Liver (tissue), 3 donors: ENCODE measurements at regions not wholly inside any gene's neighbourhood (a gene's known extent, or its start where the extent isn't known, plus 50 kb on each side); places are given as distances from the start of the nearest gene placed in this dataset.

Source experiments
- GABPA ChIP-seq, 2 donors: IDR thresholded peaks in 1 of 2; conservative IDR thresholded peaks in 1 of 2; 2 replicates each; pipeline ENCODE4 v1.6.1; 2016; ENCODE audit warnings: antibody characterized with exemption in 2 of 2, mild to moderate bottlenecking in 1 of 2, moderate library complexity in 1 of 2
- HNF4A ChIP-seq, 2 donors: conservative IDR thresholded peaks; 2 replicates each; pipeline ENCODE4 v1.6.1; 2016; ENCODE audit warnings: antibody characterized with exemption in 2 of 2, mild to moderate bottlenecking in 2 of 2
- MAX ChIP-seq: IDR thresholded peaks from 2 replicates; pipeline ENCODE4 v1.6.1; 2016; ENCODE audit warnings: antibody characterized with exemption
- RAD21 ChIP-seq, 2 donors: IDR thresholded peaks; 2 replicates each; pipeline ENCODE4 v1.6.1; 2016; ENCODE audit warnings: antibody characterized with exemption in 2 of 2, mild to moderate bottlenecking in 2 of 2
- RXRA ChIP-seq, 2 donors: IDR thresholded peaks; 2 replicates each; pipeline ENCODE4 v1.6.1; 2017 to 2018; ENCODE audit warnings: antibody characterized with exemption in 2 of 2, mild to moderate bottlenecking in 1 of 2
- TAF1 ChIP-seq: conservative IDR thresholded peaks from 2 replicates; pipeline ENCODE4 v1.6.1; 2016; ENCODE audit warnings: antibody characterized with exemption, mild to moderate bottlenecking
- YY1 ChIP-seq: IDR thresholded peaks from 2 replicates; pipeline ENCODE4 v1.6.1; 2016; ENCODE audit warnings: antibody characterized with exemption, mild to moderate bottlenecking
- TF ChIP-seq, protein P1 (sequence below): fragments of 150-350 bp; IDR thresholded peaks from 2 replicates; pipeline ENCODE4 v1.5.1; 2017; ENCODE audit warnings: improper control_type of control experiment, low read depth, low read length; ENCODE audit not compliant: missing input control
- TF ChIP-seq, protein P2 (sequence below): IDR thresholded peaks from 2 replicates; pipeline ENCODE4 v1.6.1; 2016; ENCODE audit warnings: antibody characterized with exemption, mild to moderate bottlenecking
- donor health status: healthy.
- donor health status: healthy.

DNA sequence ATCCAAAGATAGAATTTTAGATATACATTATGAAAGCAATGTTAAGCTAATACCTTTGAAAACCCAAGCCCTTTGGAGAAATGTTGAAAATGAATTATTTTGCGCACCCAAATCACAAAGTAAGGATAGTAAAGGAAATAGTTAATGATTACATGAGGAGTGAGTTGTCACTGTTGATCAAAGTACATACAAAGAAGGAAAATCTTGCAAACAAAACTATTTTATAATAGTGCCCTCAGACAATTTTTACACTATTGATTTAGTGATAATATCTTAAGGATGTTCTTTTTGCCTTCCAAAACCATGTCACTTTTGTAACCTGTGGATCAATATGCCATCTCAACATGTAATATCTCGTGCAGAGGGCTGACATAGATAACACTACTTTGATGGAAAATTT, 146.8 kb downstream of the DUSP6 start:
- TF ChIP-seq YY1, result peak; percentile 5
- TF ChIP-seq, protein P1, sequence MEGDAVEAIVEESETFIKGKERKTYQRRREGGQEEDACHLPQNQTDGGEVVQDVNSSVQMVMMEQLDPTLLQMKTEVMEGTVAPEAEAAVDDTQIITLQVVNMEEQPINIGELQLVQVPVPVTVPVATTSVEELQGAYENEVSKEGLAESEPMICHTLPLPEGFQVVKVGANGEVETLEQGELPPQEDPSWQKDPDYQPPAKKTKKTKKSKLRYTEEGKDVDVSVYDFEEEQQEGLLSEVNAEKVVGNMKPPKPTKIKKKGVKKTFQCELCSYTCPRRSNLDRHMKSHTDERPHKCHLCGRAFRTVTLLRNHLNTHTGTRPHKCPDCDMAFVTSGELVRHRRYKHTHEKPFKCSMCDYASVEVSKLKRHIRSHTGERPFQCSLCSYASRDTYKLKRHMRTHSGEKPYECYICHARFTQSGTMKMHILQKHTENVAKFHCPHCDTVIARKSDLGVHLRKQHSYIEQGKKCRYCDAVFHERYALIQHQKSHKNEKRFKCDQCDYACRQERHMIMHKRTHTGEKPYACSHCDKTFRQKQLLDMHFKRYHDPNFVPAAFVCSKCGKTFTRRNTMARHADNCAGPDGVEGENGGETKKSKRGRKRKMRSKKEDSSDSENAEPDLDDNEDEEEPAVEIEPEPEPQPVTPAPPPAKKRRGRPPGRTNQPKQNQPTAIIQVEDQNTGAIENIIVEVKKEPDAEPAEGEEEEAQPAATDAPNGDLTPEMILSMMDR, result no peak
- peak; percentile 24 to 32 for TF ChIP-seq RAD21 (IDR thresholded peaks at IDR 0.05)
- TF ChIP-seq TAF1, result no peak
- peak in 1 of 2 donors; percentile 44 for TF ChIP-seq RXRA (IDR thresholded peaks at IDR 0.05)
- TF ChIP-seq HNF4A (conservative IDR thresholded peaks at IDR 0.05), result peak; percentile 79
- TF ChIP-seq MAX, result peak; percentile 4
- peak in 1 of 2 donors; percentile 11 for TF ChIP-seq GABPA (IDR thresholded peaks at IDR 0.05 in 1 of 2, conservative IDR thresholded peaks at IDR 0.05 in 1 of 2)
- TF ChIP-seq, protein P2, sequence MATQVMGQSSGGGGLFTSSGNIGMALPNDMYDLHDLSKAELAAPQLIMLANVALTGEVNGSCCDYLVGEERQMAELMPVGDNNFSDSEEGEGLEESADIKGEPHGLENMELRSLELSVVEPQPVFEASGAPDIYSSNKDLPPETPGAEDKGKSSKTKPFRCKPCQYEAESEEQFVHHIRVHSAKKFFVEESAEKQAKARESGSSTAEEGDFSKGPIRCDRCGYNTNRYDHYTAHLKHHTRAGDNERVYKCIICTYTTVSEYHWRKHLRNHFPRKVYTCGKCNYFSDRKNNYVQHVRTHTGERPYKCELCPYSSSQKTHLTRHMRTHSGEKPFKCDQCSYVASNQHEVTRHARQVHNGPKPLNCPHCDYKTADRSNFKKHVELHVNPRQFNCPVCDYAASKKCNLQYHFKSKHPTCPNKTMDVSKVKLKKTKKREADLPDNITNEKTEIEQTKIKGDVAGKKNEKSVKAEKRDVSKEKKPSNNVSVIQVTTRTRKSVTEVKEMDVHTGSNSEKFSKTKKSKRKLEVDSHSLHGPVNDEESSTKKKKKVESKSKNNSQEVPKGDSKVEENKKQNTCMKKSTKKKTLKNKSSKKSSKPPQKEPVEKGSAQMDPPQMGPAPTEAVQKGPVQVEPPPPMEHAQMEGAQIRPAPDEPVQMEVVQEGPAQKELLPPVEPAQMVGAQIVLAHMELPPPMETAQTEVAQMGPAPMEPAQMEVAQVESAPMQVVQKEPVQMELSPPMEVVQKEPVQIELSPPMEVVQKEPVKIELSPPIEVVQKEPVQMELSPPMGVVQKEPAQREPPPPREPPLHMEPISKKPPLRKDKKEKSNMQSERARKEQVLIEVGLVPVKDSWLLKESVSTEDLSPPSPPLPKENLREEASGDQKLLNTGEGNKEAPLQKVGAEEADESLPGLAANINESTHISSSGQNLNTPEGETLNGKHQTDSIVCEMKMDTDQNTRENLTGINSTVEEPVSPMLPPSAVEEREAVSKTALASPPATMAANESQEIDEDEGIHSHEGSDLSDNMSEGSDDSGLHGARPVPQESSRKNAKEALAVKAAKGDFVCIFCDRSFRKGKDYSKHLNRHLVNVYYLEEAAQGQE, result no peak
